Cerebellar cortex (tissue), 1 donor: ENCODE measurements at regions not wholly inside any gene's neighbourhood (a gene's known extent, or its start where the extent isn't known, plus 50 kb on each side); places are given as distances from the start of the nearest gene placed in this dataset.

Source experiments
- DNase-seq: peaks from one replicate; pipeline ENCODE4 v3.0.0-alpha.2; 2015; ENCODE audit warnings: low spot score

DNA sequence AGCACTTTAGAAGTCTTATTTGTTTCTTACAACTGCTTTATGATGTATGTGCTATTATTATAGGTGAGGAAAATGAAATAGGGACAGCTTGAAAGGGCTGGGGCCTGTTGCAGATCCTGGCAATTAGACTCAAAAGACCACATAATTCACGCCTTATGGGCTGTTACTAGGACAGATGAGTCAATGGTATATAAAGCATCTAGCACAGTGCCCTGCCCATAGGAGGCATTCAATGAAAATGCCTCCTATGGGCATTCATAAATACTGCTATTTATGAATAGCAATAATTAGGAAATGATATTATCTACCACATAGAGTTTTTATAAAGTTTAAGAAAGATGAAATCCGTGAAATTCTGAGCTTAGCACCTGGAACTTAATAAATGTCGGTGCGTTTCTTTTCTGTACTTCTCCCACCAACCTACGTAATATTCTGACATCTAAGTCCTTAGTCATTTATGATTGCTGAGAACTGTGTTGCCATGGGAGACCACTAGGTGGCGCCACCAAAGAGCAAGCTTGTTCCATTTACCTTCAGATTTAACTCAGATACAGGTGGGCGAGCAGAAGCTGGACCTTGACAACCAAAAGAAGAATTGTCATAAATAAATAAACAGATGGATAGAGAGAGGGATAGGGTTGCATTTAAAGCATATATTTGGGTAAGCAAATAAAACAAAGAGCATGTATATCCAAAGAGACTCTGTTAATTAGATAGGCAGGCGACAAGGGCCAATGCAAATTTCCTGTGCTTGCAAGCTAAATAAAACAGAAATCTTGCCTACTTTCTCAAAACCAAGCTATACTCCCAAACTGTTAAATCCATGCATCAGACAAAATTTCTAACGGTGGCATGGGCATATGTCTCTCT lies 699.9 kb downstream of the INHBA start:
- peak; percentile 19 for DNase-seq

DNA sequence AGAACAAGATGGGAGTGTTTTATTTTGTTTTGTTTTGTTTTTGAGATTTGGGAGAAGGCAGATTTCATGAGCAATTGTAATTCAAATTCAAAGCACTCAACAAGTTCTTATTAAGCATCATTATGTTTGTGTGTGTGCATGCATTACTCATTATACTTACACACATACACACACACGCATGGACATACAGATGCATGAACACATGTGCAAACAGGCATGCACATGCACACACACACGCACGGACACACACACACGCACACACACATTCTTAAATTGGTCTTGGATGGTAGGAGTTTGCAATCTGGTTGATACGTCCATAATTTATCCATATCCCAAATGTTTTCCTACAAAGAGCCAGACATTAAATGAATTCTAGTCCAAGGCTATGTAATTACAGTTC lies 702.8 kb downstream of the INHBA start:
- no peak for DNase-seq

DNA sequence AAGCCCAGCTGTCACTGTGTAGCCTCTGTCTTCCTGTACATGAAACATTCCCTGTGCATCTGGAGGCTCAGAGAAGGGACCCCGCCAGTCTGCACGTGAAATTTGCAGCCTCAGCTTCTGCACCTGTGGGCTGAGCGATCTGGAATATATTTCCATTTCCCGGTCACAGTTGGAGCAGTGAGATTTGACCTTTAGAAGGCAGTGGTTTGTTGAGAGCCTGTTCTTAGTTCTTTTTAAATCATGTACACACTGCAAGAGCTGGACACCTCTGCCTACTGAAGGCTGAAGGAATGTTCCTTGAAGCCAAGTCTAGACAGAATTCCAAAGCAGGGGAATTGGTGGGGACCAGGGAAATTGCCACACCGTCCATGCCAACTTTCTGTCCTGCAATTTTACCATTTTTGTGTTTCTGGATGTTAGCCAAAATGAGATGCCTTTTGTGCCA lies 706.6 kb downstream of the INHBA start:
- DNase-seq = peak; percentile 19

DNA sequence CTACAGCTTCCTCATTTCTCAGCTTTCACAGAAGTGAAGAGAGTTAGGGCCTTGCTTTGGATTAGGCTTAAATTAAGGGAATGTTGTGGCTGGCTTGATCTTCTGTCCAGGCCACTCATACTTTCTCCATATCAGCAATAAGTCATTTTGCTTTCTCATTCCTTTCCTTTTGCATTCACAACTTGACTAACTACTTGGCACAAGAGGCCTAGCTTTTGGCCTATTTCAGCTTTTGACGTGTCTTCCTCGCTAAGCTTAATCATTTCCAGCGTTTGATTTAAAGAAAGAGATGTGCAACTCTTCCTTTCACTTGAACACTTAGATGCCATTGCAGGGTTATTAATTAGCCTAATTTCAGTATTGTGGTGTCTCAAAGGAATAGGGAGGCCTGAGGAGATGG lies 712.0 kb downstream of the INHBA start:
- no peak for DNase-seq

DNA sequence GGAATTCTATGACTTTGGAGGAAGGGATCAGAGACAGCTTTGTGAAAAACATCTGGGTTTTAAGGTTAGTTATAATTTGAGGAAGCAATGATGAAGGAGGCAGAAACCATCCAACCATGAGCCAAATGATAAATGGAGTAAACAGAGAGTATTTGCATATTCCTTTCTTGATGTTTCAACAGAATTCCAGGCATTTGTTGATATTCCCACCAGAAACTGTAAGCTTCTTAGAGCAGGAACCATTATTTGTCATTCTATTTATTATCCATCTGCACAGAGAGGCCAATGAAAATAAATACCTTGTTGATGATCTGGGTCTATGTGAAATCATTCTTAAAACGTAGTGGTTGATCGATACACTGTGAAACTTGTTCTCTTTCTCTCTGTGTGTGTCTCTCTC lies 715.3 kb downstream of the INHBA start:
- no peak for DNase-seq

DNA sequence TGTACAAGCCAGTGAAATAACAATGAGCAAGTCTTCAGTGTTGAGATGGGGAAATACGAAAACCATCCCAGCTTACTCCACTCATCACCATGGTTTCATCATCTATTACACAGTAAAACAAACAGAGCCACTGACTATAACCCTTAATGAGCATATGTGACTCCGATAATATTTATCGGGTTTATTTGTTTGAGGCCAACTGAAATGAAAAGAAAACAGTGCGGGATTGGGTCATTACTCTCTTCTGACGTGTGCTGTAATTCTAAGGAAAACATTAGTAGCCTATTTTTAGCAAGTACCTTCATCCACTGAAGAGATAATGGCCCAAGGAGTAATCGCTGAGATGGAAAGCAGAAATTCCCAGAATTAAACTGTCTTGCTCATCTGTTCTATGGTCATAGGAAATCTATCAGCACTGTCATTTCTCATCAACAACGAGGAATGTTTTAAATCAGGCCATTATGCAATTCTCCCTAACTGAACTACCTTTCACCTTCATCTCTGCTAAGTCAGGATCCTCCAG lies 716.5 kb downstream of the INHBA start:
- no peak for DNase-seq

DNA sequence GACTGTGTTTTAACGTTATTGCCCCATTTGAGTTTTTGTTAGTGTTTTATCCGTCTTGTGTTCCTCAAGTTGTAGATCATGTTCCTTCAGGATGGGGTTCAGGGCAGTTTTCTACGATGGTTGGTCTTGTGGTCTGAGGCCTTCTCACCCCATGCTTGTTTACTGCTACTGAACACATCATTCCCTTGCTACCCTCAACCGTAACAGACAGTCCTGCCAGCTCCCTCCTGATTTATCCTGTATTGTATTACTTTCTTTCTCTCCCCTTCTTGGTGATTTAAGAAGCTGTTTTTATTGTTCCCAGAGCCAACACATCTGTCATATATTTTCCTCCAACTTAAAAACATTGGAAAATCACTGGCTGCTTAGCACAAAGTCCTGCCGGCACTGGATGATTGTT lies 719.8 kb downstream of the INHBA start:
- DNase-seq = no peak

DNA sequence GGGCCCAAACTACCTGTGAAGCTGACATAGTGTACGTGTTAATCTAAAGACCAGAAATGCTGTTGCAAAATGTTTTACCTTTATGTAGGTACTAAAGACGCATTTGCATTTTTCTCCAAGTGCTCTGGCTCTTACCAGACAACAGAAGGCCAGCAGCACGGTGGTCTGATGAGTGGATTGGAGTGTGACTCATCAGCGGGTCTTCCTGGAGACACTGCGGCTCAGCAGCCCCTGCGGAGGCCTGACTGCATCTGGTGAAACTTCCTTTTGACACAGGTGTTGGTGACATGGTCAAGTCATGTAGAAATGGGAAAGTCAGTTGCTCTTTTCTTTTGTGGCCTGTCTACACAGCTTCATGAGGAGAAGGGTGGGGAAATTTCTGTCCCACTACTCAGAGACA lies 723.6 kb downstream of the INHBA start:
- no peak for DNase-seq

DNA sequence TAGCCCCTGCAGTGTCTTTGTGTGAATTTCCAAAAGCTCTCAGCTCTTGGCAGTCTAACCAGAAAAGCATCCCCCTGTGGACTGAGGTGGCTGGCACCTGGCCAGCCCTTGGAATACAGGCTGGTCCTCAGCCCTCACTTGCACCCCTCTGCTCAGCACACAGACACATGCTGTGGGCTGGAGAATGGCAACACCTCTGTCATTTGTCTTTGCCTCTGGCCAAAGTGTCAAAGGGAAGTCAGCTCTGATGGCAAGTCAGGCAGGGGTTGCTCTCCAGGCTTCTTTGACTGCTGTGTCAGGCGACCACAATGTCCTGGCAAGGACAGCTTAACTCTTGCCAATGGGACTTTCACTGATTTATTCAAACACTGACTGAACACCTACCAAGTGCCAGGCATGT lies 724.8 kb downstream of the INHBA start:
- no peak for DNase-seq

DNA sequence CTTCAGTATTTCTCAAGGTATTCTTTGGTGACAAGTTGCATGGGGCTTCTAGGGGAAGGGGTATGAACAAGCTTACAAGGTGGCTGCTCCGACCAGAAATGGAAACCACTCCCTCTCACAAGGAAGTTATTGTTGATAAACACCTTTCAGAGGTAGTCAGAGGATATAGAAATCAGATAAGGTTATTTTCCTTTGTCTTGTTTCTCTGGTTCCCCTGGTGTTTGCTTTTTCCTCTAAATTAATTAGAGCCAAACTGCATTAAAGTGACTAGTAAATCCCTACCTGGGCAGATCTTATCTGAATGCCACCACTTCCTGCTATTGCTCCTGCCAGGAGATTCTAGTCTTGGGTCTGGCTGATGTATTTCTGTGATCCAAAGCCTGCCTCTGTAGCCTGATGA lies 725.4 kb downstream of the INHBA start:
- DNase-seq = no peak

DNA sequence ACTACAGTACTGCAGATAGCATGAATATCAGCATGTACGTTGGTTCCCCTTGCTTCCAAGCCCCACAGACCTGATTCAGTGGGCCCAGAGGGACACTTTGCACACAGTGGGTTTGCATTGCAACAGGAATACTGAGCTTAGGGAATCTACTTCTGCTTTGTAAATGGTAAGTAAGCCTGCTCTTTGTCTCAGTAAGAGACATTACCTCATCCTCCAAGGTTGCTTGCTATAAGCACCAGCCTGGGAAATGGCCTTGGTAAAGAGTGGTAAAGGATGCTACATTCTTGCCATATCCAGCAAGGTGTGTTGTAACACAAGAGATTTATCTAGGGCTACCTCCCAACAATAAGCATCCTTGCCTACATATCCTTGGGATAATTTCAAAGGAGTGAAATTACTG lies 730.5 kb downstream of the INHBA start:
- no peak for DNase-seq

DNA sequence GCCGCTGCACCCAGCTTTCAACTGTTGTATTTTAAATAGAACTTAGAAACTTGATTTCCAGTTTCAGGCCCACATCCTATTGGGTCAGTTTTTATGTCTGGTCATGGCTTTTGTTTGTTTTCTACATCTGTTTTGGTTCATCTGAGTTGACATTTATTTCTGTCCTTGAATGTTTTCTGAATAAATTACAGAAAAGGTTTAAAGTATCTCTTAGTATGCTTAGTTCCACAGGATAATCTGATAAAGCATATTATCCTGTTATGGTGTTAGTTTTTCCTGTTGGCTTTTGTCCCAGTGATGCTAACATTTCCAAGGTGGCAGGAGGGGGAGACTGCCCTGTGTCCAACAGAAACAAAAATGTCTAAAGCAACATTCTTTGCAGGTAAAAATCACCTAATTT lies 733.2 kb downstream of the INHBA start:
- DNase-seq = no peak

DNA sequence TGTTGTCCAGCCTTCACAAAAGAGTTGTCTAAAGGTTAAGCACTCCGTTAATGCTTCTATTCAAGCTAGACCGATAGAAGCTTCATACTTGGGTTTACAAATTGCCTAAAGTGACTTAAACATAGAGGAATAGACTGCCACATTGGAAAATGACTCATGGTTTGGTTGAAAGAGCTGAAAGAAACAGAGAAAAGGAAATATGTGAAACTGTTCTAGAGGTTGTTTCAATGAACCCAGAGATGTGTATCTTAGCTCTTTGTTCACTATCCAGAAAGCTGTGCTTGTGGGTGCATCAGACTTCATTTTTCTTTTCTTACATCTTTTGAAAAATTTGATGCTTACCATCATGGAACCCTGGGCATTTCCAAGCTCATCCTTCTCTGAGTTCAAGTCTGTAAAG lies 736.2 kb downstream of the INHBA start:
- no peak for DNase-seq

DNA sequence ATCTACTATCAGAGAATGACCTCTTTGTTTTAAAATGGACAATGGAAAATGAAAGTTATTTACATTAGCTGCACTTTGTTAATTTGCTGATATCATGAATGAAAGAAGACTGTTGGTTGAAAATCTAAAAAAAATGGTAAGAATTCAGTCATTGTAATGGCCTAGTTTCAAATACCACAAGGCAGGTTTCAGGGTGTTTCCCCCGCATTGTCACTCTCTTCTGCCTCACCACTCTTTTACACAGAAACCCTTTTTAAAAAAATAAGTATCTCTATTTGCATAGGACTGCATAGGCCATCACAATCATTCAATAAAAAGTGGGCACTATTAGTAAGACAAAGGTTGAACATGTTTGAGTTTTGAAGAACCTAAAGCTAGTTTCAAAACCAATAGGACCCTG lies 737.1 kb downstream of the INHBA start:
- DNase-seq = no peak

DNA sequence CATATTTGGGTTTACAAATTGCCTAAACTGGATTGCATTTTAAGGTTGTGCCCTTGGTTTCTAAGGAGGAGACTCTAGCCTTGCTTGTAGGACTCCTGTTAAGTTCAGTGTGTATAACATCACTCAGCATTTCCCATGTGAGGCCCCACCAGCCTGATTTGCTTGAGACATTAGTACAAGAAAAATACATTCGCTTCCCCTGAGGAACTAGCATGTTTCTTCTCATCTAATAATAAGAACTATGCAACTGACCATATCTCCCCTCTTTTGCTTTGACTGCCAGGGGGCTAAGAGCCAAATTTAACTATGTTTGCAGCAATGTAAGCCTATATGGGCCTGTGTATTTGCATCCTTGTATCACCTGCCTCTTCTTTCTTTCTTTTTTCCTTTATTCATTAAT lies 737.9 kb downstream of the INHBA start:
- no peak for DNase-seq

DNA sequence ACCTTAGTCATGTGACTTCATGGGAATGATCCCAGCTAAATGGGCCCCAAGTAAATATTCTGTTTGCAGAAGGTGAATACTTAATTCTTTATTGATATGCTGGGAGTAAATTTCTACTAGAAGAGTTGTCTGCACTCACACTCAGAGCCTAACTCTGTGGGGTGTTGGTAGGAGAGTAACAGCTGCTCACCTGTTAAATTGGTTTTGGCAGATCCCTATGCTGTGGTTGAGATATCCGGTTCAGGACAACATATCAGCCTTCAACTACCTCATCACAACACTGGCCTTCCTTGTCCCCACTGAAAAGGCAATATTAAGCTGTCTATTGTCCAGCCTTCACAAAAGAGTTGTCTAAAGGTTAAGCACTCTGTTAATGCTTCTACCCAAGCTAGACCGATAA lies 738.3 kb downstream of the INHBA start:
- DNase-seq = no peak

DNA sequence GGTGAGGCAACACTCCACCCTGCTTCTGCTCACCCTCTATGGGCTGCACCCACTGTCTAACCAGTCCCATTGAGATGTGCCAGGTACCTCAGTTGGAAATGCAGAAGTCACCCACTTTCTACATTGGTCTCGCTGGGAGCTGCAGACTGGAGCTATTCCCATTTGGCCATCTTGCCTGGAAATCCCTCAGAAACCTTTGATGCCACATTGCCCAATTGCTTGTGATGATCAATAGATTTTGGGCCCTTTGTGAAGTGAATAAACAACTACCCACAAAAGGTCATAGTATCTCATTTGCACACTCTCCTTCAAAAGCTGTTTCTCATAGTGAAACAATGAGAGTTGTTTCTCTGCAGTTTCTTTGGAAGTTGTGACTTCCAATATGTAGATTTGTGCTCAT lies 742.9 kb downstream of the INHBA start:
- no peak for DNase-seq

DNA sequence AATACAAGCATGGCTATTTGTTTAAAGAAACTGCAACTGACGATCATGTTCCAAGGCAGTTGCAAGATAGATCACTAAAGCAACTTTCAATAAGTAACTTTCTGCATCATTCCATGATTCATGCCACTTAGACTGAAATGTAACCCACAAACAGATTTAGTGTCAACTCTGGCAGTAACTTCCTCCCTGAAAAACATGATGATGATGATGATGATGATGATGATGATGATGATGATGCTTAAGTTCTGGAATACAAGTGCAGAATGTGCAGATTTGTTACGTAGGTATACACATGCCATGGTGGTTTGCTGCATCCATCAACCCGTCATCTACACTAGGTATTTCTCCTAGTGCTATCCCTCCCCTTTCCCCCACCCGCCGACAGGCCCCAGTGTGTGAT lies 754.7 kb downstream of the INHBA start:
- DNase-seq = no peak

DNA sequence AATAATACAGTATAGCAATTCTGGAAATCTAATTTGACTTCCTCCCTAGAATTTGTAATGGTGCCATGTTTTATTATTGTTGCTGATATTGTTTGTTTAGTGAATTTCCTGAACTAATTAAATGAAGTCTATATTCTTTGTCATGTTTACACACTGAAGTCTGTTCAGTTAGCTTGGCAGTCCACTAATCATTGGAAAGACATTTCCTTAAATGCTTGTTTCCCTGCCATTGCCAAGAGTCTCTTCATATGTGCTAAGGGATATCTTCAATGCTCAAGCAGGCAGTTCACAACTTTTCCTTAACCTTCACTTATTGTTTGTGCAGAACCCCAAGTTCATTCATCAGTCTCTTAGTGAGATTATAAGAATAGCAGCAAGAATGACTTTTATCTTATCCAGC lies 755.3 kb downstream of the INHBA start:
- DNase-seq = no peak

DNA sequence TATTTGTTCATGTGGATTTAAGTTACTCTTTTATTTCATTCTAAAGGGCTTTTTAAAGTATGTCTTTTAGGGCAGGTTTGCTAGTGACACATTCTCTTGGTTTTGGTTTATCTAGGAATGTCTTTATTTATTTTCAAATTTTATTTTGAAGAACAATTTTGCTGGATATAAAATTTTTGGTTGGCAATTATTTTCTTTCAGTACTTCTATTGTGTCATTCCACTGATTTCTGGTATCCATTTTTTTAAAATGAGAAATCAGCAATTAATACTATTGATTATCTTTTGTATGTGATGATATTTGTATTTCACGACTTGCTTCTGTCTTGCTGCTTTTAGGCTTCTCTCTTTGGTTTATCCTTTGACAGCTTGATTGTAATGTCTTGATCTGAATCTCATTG lies 756.3 kb downstream of the INHBA start:
- DNase-seq = no peak

DNA sequence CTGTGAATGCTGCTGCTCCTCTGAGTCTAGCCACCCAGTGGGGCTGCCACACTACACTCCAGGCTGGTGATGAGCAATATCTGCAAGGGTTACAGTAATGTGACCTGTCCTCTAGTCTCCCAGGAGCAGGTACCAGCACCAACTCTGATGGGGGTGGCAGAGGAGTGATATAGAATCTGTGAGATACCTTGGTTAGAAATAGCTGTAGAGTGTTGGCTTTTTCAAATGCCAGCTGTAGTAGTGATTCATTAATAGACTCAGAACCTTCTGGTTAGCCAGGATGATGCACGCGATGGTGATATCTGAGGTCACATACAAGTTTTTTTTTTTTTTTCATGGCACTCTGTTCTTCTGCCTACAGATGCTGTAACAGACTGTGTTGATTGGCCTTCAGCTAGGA lies 757.1 kb downstream of the INHBA start:
- no peak for DNase-seq

DNA sequence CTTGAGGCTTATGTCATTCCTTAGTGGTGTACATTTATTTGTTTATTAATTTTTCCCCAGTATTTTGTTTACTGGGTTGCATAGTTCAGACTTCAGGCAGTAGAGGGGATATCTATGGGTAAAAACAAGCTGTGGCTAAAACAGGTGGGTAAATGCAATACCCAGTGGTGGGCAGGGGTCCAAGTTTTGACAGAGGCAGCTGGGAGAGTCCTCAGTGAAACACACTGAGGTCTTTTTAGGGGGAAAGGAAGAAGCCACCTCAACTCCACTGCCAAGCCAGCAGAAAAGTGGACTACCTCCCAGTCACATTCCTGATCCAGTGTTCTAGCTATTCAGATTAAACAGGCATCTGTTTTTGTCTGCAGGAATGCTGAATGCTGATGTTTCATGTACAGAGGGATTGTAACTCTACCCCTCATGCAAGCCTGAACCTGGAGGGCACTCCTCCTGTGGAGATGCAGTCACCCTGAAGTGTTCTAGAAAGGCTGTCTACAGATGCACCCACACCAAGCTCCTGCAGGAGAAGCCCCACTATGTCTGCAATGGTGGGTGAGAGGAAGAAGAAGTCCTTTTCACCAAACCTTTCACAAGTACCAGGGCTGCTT lies 757.8 kb downstream of the INHBA start:
- DNase-seq = no peak

DNA sequence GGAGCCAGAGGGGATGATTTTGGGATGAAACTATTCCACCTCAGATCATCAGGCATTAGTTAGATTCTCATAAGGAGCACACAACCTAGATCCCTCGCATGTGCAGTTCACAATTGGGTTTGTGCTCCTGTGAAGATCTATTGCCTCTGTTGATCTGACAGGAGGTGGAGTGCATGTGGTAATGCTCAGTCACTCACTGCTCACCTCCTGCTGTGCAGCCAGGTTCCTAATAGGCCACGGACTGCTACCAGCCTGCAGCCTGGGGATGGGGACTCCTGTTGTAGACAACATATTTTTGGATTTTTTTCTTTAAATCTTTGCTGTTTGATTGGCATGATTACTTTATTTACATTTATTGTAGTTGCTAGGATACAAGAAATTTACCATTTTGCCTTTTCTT lies 765.0 kb downstream of the INHBA start:
- no peak for DNase-seq

DNA sequence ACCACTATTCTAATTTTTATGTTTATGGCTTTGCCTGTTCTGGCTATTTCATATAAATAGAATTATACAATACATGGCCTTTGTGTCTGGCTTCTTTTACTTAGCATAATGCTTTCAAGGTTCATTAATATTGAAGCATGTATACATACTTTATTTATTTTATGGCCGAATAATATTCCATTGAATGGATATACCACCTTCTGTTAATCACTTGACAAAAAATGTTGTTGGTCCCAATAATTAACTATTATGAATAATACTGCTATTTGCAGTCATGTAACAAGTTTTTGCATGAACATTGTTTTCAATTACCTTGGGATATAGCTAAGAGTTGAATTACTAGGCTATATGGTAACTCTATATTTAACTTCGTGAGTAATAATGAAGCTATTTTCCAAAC lies 767.5 kb downstream of the INHBA start:
- DNase-seq = no peak
